SK-N-SH treated with all-trans-retinoic acid at 6 μM for 48 hours (cell line): ENCODE measurements at regions not wholly inside any gene's neighbourhood (a gene's known extent, or its start where the extent isn't known, plus 50 kb on each side); places are given as distances from the start of the nearest gene placed in this dataset.
"Not testable (repeated sequence)": the region's sequence is repeated elsewhere in the genome, so short reads cannot be mapped to it uniquely, and the experiment has no call there.

Source experiments
- ATAC-seq: fragments of 200-7000 bp; cut with Tn5 transposase; 3 replicates; pipeline ENCODE4 v1.9.1; 2020; ENCODE audit warnings: mild to moderate bottlenecking, moderate library complexity
- ARNTL ChIP-seq: fragments of 450-650 bp; formaldehyde crosslinking; IDR thresholded peaks from 2 replicates; pipeline ENCODE4 v1.5.0; 2020; ENCODE audit warnings: low read depth, mild to moderate bottlenecking, moderate library complexity, borderline replicate concordance
- CSDC2 ChIP-seq: fragments of 250-450 bp; sonication (Bioruptor Pico); IDR thresholded peaks from 2 replicates; pipeline ENCODE4 v1.5.0; 2020; ENCODE audit warnings: mild to moderate bottlenecking, moderate library complexity
- CSRNP3 ChIP-seq: fragments of 250-450 bp; sonication (Bioruptor Pico); IDR thresholded peaks from 2 replicates; pipeline ENCODE4 v1.5.1; 2021; ENCODE audit warnings: mild to moderate bottlenecking, moderate library complexity
- ESRRG ChIP-seq: fragments of 250-450 bp; sonication (Bioruptor Pico); IDR thresholded peaks from 2 replicates; pipeline ENCODE4 v1.6.1; 2021; ENCODE audit warnings: mild to moderate bottlenecking
- GLIS3 ChIP-seq: fragments of 250-450 bp; sonication (Bioruptor Pico); IDR thresholded peaks from 2 replicates; pipeline ENCODE4 v1.5.0; 2020; ENCODE audit warnings: mild to moderate bottlenecking, moderate library complexity
- OSR1 ChIP-seq: fragments of 250-450 bp; sonication (Bioruptor Pico); IDR thresholded peaks from 2 replicates; pipeline ENCODE4 v1.8.0; 2022; ENCODE audit warnings: moderate library complexity, mild to moderate bottlenecking, inconsistent platforms
- PATZ1 ChIP-seq: fragments of 250-450 bp; sonication (Bioruptor Pico); IDR thresholded peaks from 2 replicates; pipeline ENCODE4 v1.8.0; 2020; ENCODE audit warnings: mild to moderate bottlenecking, moderate library complexity, borderline replicate concordance
- POU6F1 ChIP-seq: fragments of 250-450 bp; sonication (Bioruptor Pico); IDR thresholded peaks from 2 replicates; pipeline ENCODE4 v1.8.0; 2021; ENCODE audit warnings: low read depth, mild to moderate bottlenecking, moderate library complexity, borderline replicate concordance
- PPARA ChIP-seq: fragments of 250-450 bp; sonication (Bioruptor Pico); IDR thresholded peaks from 2 replicates; pipeline ENCODE4 v1.5.0; 2020; ENCODE audit warnings: mild to moderate bottlenecking, borderline replicate concordance
- RARB ChIP-seq: fragments of 250-450 bp; sonication (Bioruptor Pico); IDR thresholded peaks from 2 replicates; pipeline ENCODE4 v1.8.0; 2021; ENCODE audit warnings: mild to moderate bottlenecking, moderate library complexity
- SNAI2 ChIP-seq: fragments of 250-450 bp; sonication (Bioruptor Pico); IDR thresholded peaks from 2 replicates; pipeline ENCODE4 v1.5.0; 2020; ENCODE audit warnings: mild to moderate bottlenecking, moderate library complexity
- TCF4 ChIP-seq: fragments of 250-450 bp; sonication (Bioruptor Pico); IDR thresholded peaks from 2 replicates; pipeline ENCODE4 v1.8.0; 2021; ENCODE audit warnings: mild to moderate bottlenecking, moderate library complexity, borderline replicate concordance
- TOX ChIP-seq: fragments of 250-450 bp; sonication (Bioruptor Pico); IDR thresholded peaks from 2 replicates; pipeline ENCODE4 v1.8.0; 2021; ENCODE audit warnings: mild to moderate bottlenecking, moderate library complexity, borderline replicate concordance
- TSHZ2 ChIP-seq: fragments of 250-450 bp; sonication (Bioruptor Pico); IDR thresholded peaks from 2 replicates; pipeline ENCODE4 v1.5.0; 2020; ENCODE audit warnings: mild to moderate bottlenecking, moderate library complexity
- ZC3H10 ChIP-seq: fragments of 250-450 bp; sonication (Bioruptor Pico); IDR thresholded peaks from 2 replicates; pipeline ENCODE4 v1.5.1; 2021; ENCODE audit warnings: mild to moderate bottlenecking, moderate library complexity
- ZFP3 ChIP-seq: fragments of 250-450 bp; sonication (Bioruptor Pico); IDR thresholded peaks from 2 replicates; pipeline ENCODE4 v1.5.0; 2020; ENCODE audit warnings: mild to moderate bottlenecking, moderate library complexity
- ZFP30 ChIP-seq: fragments of 450-650 bp; formaldehyde crosslinking; IDR thresholded peaks from 2 replicates; pipeline ENCODE4 v1.5.0; 2022; ENCODE audit warnings: mild to moderate bottlenecking, moderate library complexity
- ZNF565 ChIP-seq: fragments of 450-650 bp; formaldehyde crosslinking; conservative IDR thresholded peaks from 2 replicates; pipeline ENCODE4 v1.5.0; 2020; ENCODE audit warnings: low read depth, mild to moderate bottlenecking, moderate library complexity
- ZNF70 ChIP-seq: fragments of 450-650 bp; formaldehyde crosslinking; IDR thresholded peaks from 2 replicates; pipeline ENCODE4 v1.5.0; 2020; ENCODE audit warnings: mild to moderate bottlenecking, moderate library complexity
- ZNF8 ChIP-seq: fragments of 450-650 bp; formaldehyde crosslinking; IDR thresholded peaks from 2 replicates; pipeline ENCODE4 v1.5.0; 2020; ENCODE audit warnings: mild to moderate bottlenecking, moderate library complexity

GRCh38 chr10:129207297-129207696 is 259.7 kb upstream of the MGMT start:
- ATAC-seq, result no peak
- TF ChIP-seq ZNF8 (CRISPR knock-in tag) (no peak), CSDC2 (CRISPR knock-in tag) (no peak), RARB (CRISPR knock-in tag) (no peak), SNAI2 (CRISPR knock-in tag) (no peak), OSR1 (CRISPR knock-in tag) (no peak), ARNTL (CRISPR knock-in tag) (no peak), ZNF70 (CRISPR knock-in tag) (no peak), TSHZ2 (CRISPR knock-in tag) (no peak), CSRNP3 (CRISPR knock-in tag) (no peak), ZFP3 (CRISPR knock-in tag) (no peak), GLIS3 (CRISPR knock-in tag) (no peak), POU6F1 (CRISPR knock-in tag) (no peak), ZC3H10 (CRISPR knock-in tag) (no peak), ESRRG (CRISPR knock-in tag) (no peak), PATZ1 (CRISPR knock-in tag) (no peak), TOX (no peak), ZFP30 (CRISPR knock-in tag) (no peak), ZNF565 (CRISPR knock-in tag) (no peak)

- TF ChIP-seq PPARA (CRISPR knock-in tag), result no peak
- TF ChIP-seq ZFP3 (CRISPR knock-in tag), result no peak
- TF ChIP-seq RARB (CRISPR knock-in tag), result no peak
- ATAC-seq, result no peak
Observed at GRCh38 chr10:129210876-129211275, 256.2 kb upstream of the MGMT start.

- TF ChIP-seq PATZ1 (CRISPR knock-in tag) (no peak), ZNF70 (CRISPR knock-in tag) (no peak), TCF4 (CRISPR knock-in tag) (no peak), ZNF565 (CRISPR knock-in tag) (no peak), ARNTL (CRISPR knock-in tag) (no peak), PPARA (CRISPR knock-in tag) (no peak)
- ATAC-seq, result no peak
Observed at GRCh38 chr10:129213256-129213655, 253.8 kb upstream of the MGMT start.

GRCh38 chr10:129213996-129214395 is 253.0 kb upstream of the MGMT start:
- not testable (repeated sequence) for ATAC-seq
